ENCODE measurements at regions not wholly inside any gene's neighbourhood (a gene's known extent, or its start where the extent isn't known, plus 50 kb on each side); places are given as distances from the start of the nearest gene placed in this dataset.

- ChIA-PET CTCF (interaction anchor here (1.1 kb wide), 1 partner anchor 10 kb away, joined by 3 read pairs; no protein-coding TSS in a partner anchor), POLR2A (no interaction called here)
Measured at GRCh38 chr5:128668921-128669320, 130.9 kb upstream of the FBN2 start.

GRCh38 chr5:128669803-128670202, 131.8 kb upstream of the FBN2 start:
- Histone ChIP-seq H3K4me3 (ENCODE audit: low read depth, low read length) (no peak overlapping the region), H3K27me3 (ENCODE audit: control insufficient read depth, insufficient read depth, low read length) (no peaks in the 10 kb centered on the region), H3K36me3 (ENCODE audit: control insufficient read depth, insufficient read depth, low read length) (no peaks in the 10 kb centered on the region)
- POLR2A ChIA-PET: no interaction called here
- CTCF ChIA-PET: no interaction called here
- no peak for DNase-seq (ENCODE audit: low read depth)
- no peak for TF ChIP-seq CTCF (IDR thresholded peaks at IDR 0.05; ENCODE audit: insufficient read depth, low read depth, low read length)

More at GRCh38 chr5:128668921-128669320, 130.9 kb upstream of the FBN2 start:
- no peaks in the 10 kb centered on the region for H3K36me3 ChIP-seq (ENCODE audit: control insufficient read depth, insufficient read depth, low read length)
- no peaks in the 10 kb centered on the region for H3K27me3 ChIP-seq (ENCODE audit: control insufficient read depth, insufficient read depth, low read length)
- DNase-seq (ENCODE audit: low read depth): no peak
- no peak overlapping the region for H3K4me3 ChIP-seq (ENCODE audit: low read depth, low read length)
- no peak for TF ChIP-seq CTCF (IDR thresholded peaks at IDR 0.05; ENCODE audit: insufficient read depth, low read depth, low read length)

- ChIA-PET CTCF (interaction anchor here (1.3 kb wide), 1 partner anchor 135 kb away, joined by 4 read pairs; no protein-coding TSS in a partner anchor), POLR2A (no interaction called here)
- TF ChIP-seq CTCF (IDR thresholded peaks at IDR 0.05; ENCODE audit: insufficient read depth, low read depth, low read length): no peak
- no peaks in the 10 kb centered on the region for H3K36me3 ChIP-seq (ENCODE audit: control insufficient read depth, insufficient read depth, low read length)
- H3K27me3 ChIP-seq (ENCODE audit: control insufficient read depth, insufficient read depth, low read length): no peaks in the 10 kb centered on the region
- DNase-seq (ENCODE audit: low read depth): no peak
- no peak overlapping the region for H3K4me3 ChIP-seq (ENCODE audit: low read depth, low read length)
Measured at GRCh38 chr5:128671943-128672342, 133.9 kb upstream of the FBN2 start.

GRCh38 chr5:128673000-128673399, 135.0 kb upstream of the FBN2 start:
- no peak for DNase-seq (ENCODE audit: low read depth)
- no peak overlapping the region for H3K4me3 ChIP-seq (ENCODE audit: low read depth, low read length)
- no peaks in the 10 kb centered on the region for H3K36me3 ChIP-seq (ENCODE audit: control insufficient read depth, insufficient read depth, low read length)
- ChIA-PET CTCF (interaction anchor here (1.3 to 1.4 kb wide), 2 partner anchors 136 to 459 kb away, joined by 4 read pairs; no protein-coding TSS in a partner anchor), POLR2A (no interaction called here)
- TF ChIP-seq CTCF (IDR thresholded peaks at IDR 0.05; ENCODE audit: insufficient read depth, low read depth, low read length): no peak
- no peaks in the 10 kb centered on the region for H3K27me3 ChIP-seq (ENCODE audit: control insufficient read depth, insufficient read depth, low read length)

- H3K27me3 ChIP-seq (ENCODE audit: control insufficient read depth, insufficient read depth, low read length): no peaks in the 10 kb centered on the region
- no peak overlapping the region for H3K4me3 ChIP-seq (ENCODE audit: low read depth, low read length)
- ChIA-PET CTCF (interaction anchor here (1.0 to 1.4 kb wide), 4 partner anchors 12 to 459 kb away, joined by 3 to 6 read pairs (median 4); no protein-coding TSS in a partner anchor), POLR2A (no interaction called here)
- DNase-seq (ENCODE audit: low read depth): no peak
- H3K36me3 ChIP-seq (ENCODE audit: control insufficient read depth, insufficient read depth, low read length): no peaks in the 10 kb centered on the region
- no peak for TF ChIP-seq CTCF (IDR thresholded peaks at IDR 0.05; ENCODE audit: insufficient read depth, low read depth, low read length)
Measured at GRCh38 chr5:128673411-128673957, 135.4 kb upstream of the FBN2 start.

All from BJ (cell line).